HG03045 (cell line): ENCODE measurements at regions not wholly inside any gene's neighbourhood (a gene's known extent, or its start where the extent isn't known, plus 50 kb on each side); places are given as distances from the start of the nearest gene placed in this dataset.

ENCODE experiments used
- ATAC-seq: cut with Tn5 transposase; IDR thresholded peaks from one replicate; pipeline ENCODE4 v1.9.1; 2021; ENCODE audit warnings: mild to moderate bottlenecking, moderate library complexity; ENCODE audit not compliant: unreplicated experiment

DNA sequence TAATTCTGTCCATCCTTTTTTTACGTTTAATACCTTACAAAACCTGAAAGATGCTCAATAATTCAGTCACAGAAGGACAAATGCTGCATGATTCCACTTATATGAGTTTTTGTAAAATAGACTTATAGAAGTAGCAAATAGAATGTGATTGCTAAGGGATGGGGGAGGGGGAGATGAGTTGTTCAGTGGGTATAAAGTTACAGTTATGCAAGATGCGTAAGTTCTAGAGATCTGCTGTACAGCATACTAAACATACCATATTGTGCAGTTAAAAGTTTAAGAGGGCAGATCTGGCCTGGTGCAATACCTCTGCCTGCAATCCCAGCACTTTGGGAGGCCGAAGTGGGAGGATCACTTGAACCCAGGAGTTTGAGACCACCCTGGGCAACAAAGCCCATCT, 78.8 kb downstream of the TET3 start:
- ATAC-seq, result no peak

DNA sequence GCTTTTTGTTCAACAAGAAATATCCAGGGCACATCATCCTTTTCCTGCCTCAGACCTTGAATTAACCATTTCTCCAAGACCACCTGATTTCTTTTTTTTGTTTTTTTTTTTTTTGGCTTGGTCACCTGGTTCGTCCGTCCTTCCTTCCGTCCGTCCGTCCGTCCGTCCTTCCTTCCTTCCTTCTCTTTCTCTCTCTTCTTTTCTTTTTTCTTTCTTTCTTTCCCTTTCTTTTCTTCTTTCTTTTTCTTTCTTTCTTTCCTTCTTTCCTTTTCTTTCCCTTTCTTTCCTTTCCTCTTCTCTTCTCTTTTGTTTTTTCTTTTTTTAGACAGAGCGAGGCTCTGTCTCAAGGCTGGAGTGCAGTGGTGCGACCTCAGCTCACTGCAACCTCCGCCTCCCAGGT, 80.7 kb downstream of the TET3 start:
- ATAC-seq, result no peak

GRCh38 chr2:74066491-74067203, 81.1 kb downstream of the BOLA3 start:
- ATAC-seq, result no peak

DNA sequence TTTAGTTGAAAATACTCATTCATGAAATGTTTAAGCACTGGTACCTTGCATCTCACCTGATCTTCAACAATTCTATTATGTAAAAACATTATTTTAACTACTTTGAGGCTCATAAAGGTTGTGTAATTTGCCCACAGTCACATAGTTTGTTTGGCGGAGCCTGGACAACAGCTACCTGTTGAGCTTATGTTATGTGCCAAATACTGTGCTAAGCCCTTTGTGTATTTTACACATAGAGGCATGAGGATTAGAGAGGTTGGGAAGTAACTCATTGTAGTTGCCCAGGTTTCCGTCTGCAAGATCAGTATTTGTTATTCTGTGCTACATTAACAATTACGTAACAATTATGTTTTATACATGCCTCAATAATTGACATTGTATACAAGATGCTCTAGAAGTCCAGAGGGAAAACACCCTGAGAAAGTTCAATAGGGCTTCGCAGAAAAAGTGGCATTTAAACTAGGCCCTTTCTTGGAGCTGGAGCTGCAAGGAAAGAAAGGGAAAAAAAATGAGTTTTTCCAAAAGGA, 80.4 kb downstream of the BOLA3 start:
- ATAC-seq, result no peak

- no peak for ATAC-seq
These were observed 76.7 kb downstream of the BOLA3 start for GRCh38 chr2:74070991-74071390.

DNA sequence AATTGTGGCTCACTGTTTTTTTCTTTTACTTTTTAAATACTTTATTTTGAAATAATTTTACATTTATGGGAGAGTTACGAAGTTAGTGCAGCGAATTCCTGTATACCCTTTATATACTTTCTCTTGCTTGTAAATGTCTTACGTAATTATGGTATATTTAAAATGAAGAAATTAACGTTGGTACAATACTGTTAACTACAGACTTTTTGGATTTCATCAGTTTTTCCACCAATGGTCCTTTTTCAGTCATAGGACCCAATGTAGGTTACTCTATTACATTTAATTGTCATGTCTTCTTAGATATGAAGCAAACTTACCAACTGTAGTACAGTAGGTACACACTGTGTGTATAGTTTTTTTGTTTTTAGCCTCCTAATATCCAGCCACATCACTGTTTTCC, 76.3 kb downstream of the BOLA3 start:
- ATAC-seq, result no peak

- no peak for ATAC-seq
These were observed 75.1 kb downstream of the BOLA3 start for GRCh38 chr2:74072565-74072964.

DNA sequence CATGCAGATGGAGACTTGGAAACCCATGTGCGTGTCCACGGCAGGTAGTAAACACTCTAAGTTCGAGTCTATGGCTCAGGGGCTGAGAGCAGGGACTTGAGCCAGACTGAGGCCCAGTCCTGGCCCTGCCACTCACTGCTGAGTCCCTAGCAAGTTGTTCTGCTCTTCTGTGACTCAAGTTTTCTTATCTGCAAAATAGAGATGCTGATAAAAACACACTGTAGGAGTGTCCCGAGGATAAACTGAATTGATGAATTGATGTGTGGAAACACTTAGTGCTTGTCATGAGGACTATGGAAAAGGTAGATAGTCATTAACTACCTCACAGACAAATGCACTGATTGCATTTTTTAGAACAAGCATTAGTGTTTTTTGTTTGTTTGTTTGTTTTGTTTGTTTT, 73.2 kb downstream of the BOLA3 start:
- no peak for ATAC-seq

DNA sequence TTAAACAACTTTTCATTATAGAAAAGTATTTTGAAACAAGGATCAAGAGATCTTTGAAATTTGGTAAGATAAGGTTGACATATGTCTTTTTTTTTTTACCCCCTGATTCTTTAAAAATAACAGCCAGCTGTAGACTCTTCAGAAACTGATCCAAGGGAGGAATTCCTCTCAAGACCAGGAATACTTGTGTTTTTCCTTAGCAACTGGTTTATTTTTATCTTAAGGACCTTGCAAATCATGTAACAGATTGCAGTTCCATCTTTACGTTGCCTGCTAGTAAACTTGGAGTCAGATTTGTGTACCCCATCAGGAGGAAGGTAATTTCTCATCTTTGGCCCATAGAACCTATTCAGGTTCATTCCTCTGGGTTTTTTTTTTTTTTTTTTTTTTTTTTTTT, 71.6 kb downstream of the BOLA3 start:
- ATAC-seq, result no peak

DNA sequence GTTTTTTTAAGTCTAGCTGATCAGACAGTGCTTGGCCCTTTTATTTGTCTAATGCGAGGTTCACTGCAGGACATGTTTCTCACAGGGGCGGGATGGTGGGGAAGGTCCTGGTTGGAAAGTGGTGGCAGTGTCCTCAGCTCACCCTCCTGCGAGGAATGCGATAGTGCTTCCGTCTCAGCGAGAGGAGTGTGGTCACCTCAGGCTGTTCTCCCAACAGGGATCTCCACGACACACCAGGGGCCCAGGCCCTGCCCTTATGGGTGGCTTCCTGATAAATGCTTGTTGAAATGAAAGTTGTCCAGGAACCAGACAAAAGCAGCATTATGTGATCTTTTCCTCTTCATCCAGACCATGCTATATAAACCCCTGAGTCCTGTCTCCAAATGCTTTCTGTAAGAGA, 70.1 kb downstream of the BOLA3 start:
- ATAC-seq, result no peak

DNA sequence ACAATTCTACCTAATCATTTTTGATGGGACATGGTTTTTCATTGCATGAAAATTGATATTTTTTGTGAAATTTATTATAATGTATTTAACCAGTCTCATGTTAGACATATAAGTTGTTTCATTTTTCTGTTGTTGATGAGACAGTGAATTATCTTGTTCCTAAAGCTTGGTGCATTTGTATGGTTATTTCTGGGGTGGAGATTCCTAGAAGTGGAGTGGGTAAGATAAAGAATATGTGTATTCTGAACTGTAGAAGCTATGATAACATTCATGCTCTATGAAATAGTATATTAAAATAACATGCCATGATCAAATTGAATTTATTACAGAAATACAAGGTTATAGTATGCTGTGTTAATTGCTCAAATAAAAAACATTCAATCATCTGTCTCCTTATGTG, 69.2 kb downstream of the BOLA3 start:
- no peak for ATAC-seq

DNA sequence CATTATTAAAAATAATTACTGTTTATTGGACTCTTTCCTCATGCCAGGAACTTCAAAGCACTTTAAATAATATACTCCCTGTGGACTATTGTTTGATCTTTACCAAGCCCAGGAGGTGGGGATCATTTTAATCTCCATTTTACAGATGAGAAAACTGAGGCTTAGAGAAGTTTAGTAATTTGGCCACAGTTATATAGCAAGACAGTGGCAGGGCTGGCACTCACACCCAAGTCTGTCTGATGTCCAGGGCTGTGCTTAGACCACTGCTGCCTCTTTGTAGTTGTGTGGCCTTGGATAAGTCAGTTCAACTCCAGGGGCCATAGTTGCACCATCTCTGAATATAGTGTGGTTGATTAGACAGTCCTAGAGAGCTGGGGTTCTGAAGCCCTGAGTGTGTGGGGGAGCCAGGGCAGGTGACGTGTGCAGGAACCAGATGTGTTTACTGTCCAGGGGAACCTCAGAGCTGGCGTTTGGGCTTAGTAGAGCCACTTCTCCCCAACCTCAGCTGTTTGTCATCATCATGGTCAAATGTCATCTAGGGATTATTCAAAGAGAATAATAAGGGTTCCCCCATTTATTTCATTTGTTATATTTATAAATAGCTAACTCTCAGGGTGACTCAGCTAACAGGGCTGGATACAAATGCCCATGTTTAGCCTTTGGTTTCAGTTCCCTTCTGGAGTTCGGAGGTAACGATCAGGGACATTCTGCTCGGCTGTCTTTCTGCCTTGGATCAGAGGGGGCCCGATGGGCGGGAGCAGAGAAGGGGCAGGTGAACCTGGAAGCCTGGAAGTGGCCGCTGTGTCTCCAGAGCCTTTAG, 68.0 kb downstream of the BOLA3 start:
- peak; percentile 65 for ATAC-seq

GRCh38 chr2:74080346-74080745, 67.4 kb downstream of the BOLA3 start:
- peak; percentile 14 for ATAC-seq

DNA sequence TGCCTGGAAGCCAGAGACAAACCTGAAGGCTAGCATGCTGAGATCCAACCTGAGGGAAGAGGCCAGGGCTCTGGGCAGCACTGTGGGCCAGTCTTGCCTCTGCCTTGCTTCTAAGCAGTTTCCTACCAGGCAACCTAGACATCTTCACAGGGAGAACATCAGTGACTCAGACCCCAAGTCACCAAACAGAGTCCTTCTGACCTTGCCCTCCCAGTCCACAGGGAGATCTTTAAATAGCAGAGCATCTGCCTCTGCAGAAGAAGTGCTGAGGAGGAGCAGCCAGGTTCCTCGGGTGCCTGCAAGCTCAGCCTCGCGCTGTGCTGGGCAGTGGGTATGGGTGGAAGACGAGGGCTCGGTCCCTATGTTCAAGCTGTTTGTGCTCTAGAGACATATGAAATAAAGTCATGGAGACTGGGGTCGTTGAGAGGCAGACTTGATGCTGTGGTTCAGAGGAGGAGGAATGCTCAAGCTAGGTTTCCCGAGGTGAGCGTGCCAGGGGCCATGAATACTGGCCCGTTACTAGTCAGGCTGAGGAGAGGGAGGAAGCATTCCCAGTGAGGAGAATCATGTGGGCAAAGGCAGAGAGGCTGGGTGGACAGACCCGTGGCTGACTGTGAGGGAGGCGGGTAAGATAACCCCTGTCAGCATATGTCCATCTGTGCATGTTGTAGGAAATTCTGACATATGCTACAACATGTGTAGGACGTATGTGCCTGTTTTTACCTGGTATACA, 66.5 kb downstream of the BOLA3 start:
- no peak for ATAC-seq

GRCh38 chr2:74081763-74082110, 66.0 kb downstream of the BOLA3 start:
- ATAC-seq, result no peak

DNA sequence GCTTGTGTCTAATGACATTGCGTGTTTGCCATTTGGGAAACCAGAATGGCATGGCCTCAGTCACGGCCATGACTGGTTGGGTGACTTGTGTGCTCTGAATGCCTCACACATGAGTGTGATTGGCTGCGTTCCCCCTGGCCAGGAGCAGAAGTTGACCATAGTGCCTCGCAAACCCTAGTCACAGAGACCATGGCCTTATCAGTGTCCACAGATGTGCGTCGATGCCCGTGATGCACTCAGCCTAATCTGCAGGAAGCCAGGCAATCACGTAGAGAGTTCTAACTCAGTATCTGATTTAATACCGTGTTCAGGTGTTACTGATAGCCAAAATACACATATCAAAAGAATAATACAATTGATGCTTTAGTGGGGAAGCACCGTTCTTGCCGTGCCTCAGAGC, 64.0 kb downstream of the BOLA3 start:
- no peak for ATAC-seq
